HCEC 1CT (cell line): ENCODE measurements at regions not wholly inside any gene's neighbourhood (a gene's known extent, or its start where the extent isn't known, plus 50 kb on each side); places are given as distances from the start of the nearest gene placed in this dataset.
"Not testable (repeated sequence)": the region's sequence is repeated elsewhere in the genome, so short reads cannot be mapped to it uniquely, and the experiment has no call there.

Source experiments
- DNase-seq: peaks from one replicate; pipeline ENCODE4 v3.0.0-alpha.2; 2017

- no peak for DNase-seq
Observed at GRCh38 chr11:107276077-107276476, 181.5 kb downstream of the CWF19L2 start.

DNA sequence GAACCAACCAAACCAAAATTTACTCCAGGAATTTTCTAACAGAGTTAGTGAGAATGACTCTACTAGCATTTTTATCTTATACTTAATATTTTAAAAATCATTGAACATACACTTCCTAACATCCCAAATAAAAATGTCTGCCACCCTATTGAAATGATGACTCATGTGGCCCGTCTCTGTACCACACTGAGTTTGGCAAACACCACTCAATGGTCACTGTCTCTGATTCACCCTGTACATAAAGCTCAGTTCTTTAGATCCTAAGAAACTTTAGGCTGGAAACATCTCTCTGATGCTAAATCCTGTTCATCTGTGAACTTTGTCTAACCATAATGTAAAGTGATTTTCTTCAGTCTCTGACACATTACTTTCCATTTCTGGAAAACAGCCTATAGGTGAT, 182.0 kb downstream of the CWF19L2 start:
- no peak for DNase-seq

DNA sequence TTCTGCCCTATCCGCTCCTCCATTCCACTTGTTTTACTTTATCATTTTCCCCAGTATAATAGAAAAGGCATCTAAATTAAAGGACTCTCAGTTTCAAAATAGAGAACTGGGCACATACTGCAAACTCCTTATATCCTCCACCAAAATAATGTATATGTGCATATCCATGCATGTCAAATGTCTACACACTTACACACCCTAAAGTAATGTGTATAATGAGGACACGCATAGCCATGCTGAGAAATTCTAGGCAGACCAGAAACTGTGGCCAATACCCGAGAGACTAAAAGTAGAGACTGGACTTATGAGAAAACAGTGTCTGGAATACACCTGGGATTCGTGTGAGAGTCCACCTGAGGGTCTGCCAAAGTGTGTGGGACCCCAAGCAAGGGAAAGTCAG, 183.5 kb downstream of the CWF19L2 start:
- no peak for DNase-seq

DNA sequence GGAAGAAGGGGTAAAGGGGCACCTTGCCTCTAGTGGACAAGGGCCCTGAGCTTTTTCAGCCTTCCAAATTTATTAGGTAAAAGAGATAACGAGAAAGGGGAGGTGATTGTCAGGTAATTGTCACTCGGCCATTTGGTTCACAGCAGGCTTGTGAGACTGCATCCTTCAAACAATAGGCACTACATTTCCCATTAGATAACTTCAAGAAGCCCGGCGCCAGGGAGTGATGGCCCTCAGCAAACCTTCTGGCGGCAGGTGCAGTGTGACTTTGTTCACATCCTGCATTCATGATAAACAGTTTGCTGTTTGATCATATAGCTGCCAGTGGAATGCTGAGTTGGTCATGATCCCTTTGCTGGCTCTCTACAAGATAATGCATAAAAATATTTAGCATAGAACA, 185.1 kb downstream of the CWF19L2 start:
- DNase-seq, result no peak

DNA sequence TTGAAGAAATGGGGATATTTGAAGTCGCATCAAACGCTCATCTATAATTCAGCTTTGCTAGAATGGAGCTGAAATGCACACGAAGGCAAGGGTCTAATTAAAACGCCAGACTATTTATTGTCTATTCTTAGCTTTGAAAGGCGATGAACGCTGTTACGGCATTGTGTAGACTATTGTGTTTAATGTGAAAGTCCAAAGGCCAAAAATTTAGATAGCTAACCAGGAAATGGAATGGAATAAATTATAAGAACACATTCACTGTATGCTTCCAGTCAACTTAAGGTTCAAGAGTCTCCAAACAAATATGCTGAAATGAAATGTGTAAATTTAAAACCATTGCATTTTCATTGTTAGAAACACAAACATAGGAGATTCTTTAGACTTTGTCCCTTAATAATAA, 186.2 kb downstream of the CWF19L2 start:
- DNase-seq, result no peak

DNA sequence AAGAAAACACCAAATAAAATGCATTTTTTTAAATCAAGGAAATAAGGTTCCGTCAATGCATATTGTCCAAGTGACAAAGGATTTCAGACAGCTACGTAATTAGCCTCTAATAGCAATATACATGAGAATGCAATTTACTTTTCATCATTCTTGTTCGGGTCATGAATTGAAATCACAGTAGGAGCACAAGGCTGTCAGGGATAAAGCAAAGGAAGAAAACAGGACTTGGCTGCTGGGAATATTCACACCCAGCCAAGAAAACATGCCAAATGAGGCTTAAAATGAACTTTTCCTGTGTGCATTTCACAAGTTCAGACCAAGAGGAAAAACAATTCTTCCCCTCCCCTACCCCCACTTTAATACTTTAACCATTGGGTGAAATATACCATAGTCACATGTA, 188.6 kb downstream of the CWF19L2 start:
- DNase-seq, result no peak

- no peak for DNase-seq
Observed at GRCh38 chr11:107266455-107266854, 191.2 kb downstream of the CWF19L2 start.

DNA sequence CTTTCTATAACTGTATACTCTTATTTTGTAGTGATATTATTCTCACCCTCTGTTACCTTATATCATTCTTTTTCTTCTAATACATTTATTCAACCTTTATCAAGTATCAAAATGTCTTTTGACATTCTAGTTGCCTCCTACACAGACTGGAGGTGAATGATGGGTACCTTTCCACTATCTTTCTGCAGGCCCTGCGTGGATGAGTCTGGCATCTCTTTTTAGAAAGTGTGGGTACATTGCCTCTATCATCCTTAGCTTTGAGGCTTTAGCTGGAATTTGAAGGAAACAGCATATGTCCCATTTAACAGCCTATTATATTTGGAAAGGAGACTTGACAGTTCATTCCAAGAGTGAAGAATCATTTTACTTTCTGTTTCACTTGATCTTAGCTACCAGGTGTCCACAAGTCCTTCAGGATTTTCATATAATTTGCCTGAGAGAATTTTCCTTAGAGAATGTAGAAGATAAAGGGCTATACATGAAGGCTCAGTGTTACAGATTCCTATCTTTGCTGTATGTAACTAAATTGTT, 192.0 kb downstream of the CWF19L2 start:
- DNase-seq, result no peak

DNA sequence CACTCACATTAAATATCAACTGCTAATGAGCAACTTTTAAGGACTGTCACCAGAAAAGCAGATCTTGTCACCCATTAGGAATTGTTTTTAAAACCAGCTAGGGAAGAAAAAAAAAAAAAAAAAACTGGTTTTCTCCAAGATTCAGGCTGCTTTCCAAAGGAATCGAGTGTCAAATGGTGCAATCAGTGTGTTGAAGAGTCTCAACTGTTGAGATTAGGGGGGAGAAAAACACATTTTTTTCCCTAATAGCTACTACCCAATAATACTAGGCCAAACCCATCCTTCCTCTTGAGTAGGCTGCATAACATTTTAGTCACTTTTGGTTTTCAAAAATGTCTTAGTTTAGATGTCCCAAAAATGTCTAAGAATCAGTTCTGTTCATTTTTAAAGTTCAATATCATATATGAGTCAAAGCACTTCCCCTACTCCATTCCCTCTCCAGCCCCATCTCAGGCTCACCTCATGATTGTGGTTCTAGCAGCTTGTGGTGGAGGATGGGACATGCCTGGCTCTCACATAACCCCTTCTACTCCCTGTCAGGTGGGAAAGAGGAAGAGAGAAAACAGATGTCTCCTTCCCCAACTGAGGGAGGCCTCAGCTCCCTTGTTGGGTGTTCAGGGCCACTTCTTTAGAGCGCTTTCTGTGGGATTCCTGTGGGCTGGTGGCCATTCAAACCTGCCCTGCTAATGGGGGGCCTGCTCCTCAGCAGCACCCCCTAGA, 193.6 kb downstream of the CWF19L2 start:
- DNase-seq, result no peak

- no peak for DNase-seq
Observed at GRCh38 chr11:107259811-107260221, 197.8 kb downstream of the CWF19L2 start.

DNA sequence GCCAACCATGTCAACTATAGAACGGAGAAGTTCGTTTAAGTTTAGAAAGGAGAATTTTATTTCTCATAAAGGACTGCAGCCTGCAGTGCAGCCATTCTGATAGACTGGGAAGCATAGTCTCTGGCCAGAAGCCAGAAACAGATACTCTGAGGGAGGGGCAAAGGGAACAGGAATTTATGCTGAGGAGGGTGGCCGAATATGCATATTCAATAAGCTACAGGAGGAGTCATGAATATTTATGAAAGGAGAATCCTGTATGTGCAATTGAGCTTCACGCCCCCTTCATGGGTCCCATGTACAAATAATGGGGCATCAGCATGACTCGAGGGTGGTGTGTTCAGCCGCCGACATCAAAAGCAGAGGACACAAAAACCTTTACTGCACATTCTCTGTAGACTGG, 199.9 kb downstream of the CWF19L2 start:
- no peak for DNase-seq

DNA sequence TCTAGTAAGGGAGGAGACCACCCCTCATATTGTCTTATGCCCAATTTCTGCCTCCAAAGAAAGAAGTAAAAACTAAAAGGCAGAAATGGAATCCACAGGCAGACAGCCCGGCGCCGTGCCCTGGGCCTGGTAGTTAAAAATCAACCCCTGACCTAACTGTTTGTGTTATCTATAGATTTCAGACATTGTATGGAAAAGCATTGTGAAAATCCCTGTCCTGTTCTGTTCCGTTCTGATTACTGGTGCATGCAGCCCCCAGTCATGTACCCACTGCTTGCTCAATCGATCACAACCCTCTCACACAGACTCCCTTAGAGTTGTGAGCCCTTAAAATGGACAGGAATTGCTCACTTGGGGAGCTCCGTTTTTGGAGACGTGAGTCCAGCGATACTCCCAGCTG, 204.0 kb downstream of the CWF19L2 start:
- not testable (repeated sequence) for DNase-seq

DNA sequence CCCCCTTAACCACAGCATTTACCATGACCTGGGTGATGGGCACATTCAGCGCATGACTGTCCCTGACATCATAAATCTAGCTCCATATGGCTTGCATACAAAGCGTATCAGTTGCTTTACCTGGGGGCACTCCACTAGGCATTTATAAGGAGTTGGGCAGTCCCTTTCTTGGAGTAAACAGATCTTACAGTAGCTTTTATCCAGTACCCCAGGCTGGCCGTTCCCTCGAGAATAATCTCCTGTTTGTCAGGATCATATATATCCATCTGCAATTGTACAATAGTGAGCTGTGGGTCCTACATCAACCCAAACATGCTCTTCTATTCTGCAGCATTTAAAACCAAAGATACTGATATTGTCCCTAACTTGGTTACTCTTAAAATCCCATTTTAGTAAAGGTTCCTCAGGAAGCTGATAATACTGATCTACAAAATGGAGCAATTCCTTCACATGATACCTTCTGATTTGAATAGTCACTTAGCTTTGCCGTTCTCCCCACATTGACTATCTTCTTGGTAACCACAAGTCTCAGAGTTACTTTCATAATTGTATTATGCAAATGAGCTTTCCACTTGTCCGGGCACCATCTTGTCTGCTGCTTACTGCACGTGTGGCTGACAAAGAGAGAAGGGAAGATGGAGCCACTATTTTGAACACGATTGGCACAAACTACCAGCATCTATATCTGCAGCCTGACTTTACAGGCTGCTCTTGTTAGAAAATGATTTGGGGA, 205.0 kb downstream of the CWF19L2 start:
- DNase-seq, result no peak

- DNase-seq, result no peak
Observed at GRCh38 chr11:107251298-107251697, 206.3 kb downstream of the CWF19L2 start.

- DNase-seq, result no peak
Observed at GRCh38 chr11:107250017-107250416, 207.6 kb downstream of the CWF19L2 start.

- DNase-seq, result no peak
Observed at GRCh38 chr11:107249054-107249453, 208.6 kb downstream of the CWF19L2 start.

DNA sequence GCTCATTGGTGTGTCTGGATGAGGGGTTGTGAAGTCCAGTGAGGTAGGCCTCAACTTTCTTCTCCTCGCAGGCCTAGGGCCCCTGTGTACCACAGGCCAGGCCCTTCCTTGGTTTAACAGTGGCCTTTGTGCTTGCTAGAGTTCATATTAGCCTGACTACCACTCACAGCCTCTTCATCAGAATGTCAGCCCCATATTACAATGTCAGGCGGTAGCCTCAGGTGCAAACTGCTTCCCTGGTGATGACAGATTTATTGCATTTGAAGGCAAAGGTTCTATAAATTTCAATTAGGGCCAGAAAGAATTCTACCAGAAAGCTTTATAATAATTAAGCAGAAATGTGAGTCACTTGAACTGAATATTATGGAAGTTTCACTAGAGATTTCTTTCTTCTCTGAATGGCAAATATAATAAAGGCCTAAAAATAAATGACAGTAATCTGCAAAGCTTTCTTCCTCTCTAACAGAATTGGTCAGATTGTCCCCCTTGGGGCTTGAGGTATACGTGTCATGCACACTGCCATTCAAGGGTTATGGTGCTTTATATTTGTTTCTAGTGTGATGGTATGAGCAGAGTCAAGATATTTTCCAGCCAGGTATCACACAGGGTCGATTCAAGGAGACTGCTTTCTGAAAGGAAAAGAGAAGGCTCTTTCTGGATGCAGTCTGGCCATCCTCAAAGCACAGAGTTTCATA, 210.3 kb downstream of the CWF19L2 start:
- no peak for DNase-seq

DNA sequence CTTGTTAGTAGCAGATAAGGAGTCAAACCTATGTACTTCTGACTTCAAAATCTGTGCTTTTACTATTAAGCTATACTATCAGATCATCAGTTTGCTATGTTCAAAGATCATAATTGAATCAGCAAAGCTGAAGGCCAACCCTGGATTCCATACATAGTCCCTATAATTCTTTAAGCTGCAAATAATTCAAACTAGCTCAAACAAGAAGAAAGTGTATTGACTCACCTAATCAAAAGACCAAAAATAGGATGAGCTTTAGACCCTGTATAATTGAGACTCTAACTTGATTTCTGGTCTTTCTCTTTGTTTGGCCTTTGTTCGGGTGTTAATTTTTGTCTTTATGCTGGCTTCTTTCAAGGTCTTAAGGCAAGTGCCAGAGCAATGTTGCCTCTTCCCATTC, 213.7 kb downstream of the CWF19L2 start:
- DNase-seq, result no peak

DNA sequence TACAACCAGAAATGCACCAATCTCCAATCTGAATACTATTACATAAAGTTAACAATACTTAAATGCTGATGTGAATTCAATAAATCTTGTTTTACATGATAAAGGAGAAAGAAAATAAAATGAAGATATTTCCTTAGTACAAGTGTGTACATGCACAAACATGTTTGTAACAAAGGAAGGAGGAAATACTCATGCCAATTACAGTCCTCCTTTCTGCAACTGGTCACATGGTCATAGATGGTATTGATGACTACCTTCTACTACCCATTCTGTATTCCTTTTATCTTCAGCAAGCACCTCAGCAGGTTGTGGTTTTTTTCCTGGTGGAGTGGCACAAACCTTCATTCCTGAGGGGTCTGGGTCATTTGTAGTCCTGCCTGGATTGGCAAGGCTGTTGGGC, 214.2 kb upstream of the GUCY1A2 start:
- no peak for DNase-seq

GRCh38 chr11:107224836-107225235, 206.6 kb upstream of the GUCY1A2 start:
- no peak for DNase-seq

DNA sequence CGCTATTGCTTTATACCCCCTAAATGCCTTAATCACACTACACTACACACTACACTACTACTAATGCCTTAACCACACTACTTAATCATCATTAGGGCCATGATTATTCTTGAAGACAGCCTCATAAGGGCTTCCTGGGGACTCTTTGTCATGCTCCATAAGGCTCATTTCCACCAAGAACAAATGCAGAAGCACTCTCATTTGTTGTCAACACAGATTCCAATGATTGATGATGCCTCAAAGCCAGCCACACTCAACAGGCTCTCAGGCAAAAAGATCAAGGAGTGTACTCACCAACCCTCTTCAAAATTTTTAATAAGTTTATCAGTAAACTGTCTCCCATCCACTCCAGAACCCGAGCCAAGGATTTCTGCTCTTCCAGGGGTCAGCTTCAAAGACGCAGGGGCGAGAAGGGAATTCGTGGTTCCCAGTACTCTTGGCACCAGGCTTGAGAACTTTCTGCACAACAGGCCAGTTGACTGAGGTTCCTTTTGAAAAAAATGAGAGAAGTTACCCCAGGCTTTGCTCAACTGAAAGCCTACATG, 204.7 kb upstream of the GUCY1A2 start:
- DNase-seq, result no peak

DNA sequence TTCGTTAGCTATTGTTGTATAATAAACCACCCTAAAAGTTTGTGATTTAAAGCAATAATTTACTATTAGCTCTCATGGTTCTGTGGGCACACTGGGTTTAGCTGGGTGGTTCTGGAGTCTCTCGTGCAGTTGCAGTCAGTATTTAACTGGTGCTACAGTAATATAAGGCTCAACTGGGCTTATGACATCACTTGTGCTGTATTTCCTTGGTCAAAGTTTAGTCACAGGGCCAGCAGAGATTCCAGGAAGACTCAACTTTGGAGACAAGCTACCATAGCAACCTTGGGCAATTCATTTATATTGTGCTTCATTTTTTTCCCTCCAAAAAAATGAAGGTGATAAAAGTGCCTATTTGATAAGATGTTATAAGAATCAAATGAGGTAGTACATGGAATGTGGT, 204.2 kb upstream of the GUCY1A2 start:
- no peak for DNase-seq

DNA sequence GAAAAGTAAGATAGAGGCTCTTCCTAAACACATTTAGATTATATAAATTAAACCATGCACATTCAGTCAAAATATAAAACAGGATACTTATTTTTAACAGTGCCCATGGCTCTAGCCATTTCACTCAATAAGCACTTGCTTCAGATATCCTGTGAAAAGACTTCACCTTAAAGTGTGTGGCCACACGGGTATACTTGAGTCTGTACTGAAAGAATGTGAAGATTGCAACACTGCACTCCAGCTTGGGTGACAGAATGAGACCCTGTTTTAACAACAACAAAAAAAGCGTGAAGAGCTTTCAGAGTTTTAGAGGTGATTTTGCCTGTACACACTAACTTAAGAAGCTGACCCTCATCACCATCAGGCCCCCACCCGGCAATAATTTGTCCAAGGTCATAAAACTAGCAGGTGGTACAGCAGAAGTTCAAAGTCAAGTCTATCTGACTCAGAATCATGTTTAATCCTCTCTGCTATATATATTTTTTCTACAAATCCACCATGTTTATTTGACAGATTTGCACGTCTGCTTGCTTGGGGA, 203.5 kb upstream of the GUCY1A2 start:
- DNase-seq, result no peak
